GM21737 (cell line): ENCODE measurements at regions not wholly inside any gene's neighbourhood (a gene's known extent, or its start where the extent isn't known, plus 50 kb on each side); places are given as distances from the start of the nearest gene placed in this dataset.
"Not testable (repeated sequence)": the region's sequence is repeated elsewhere in the genome, so short reads cannot be mapped to it uniquely, and the experiment has no call there.

ENCODE experiments used
- ATAC-seq: cut with Tn5 transposase; IDR thresholded peaks from one replicate; pipeline ENCODE4 v1.9.1; 2021; ENCODE audit warnings: mild to moderate bottlenecking, moderate library complexity; ENCODE audit not compliant: unreplicated experiment

GRCh38 chrX:124426288-124427169 lies 80.2 kb downstream of the SH2D1A start:
- ATAC-seq = no peak

DNA sequence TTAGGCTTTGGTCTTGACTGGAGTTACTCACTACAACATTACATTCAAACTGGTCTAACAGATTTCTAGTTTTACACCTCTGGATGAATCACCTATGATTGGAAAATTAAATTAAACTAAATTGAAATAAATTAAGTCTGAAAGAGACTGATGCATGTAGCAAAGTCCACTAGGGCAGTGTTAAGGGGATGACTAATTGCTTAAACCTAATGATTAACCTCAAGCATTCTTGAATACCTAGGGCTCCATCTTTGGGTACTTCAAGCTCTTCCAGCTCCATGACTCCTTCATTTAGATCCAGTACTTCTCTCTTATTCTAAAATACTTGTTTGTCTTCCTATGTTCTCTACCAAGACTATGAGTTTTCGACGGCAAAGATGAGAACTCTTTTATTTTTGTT lies 86.8 kb downstream of the SH2D1A start:
- no peak for ATAC-seq

- ATAC-seq = no peak
Observed at GRCh38 chrX:124435616-124436015, 89.3 kb downstream of the SH2D1A start.

GRCh38 chrX:124440695-124441094 lies 94.3 kb downstream of the SH2D1A start:
- ATAC-seq = no peak

- no peak for ATAC-seq
Observed at GRCh38 chrX:124441971-124442590, 95.7 kb downstream of the SH2D1A start.

- ATAC-seq = no peak
Observed at GRCh38 chrX:124455966-124456365, 109.6 kb downstream of the SH2D1A start.

DNA sequence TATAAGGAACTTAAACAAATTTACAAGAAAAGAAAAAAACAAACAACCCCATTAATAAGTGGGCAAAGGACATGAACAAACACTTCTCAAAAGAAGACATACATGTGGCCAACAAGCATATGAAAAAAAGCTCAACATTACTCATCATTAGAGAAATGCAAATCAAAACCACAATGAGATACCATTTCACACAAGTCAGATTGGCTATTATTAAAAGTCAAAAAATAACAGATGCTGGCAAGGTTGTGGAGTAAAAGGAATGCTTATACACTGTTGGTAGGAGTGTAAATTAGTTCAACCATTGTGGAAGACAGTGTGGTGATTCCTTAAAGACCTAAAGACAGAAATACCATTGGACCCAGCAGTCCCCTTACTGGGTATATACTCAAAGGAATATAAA lies 113.5 kb downstream of the SH2D1A start:
- not testable (repeated sequence) for ATAC-seq

- no peak for ATAC-seq
Observed at GRCh38 chrX:124462931-124463330, 116.6 kb downstream of the SH2D1A start.

DNA sequence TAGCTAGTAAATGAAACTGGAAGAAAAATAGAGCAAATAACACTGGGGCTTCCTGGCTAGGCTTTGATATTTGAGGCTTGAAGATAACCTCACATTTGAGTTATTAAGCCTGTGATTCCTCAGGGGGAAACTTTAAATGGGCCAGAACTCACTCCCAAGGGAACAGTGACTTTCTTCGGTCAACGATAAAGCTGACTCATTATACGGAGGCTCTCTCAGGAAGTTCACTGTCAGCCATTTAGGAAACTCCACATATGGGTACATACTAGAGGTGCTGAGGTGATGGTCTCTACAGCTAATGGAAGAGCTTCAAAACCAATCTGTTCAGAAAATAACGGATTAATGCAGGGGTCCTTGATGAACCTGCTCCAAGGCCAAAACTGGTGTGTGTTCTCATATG lies 120.8 kb downstream of the SH2D1A start:
- ATAC-seq = no peak

- no peak for ATAC-seq
Observed at GRCh38 chrX:124475358-124475757, 129.0 kb downstream of the SH2D1A start.

DNA sequence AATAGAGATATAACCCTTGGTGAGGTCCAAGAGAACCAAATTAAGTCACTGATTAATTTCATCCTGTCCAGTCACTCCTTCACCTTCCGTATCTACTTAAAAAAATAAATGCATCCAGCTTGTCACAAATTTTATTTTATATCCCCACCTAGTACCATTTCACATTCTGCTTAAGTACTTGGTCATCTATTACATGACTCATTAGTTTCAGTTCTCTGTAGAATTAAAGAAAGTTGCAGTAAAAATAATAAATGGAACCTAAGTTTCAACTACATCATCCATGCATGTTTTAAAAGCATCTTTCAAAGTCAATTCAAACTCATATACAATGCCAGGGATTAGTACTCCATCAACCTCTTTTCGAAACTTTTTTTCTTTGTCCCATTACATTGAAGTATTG lies 130.2 kb downstream of the SH2D1A start:
- no peak for ATAC-seq

- ATAC-seq = no peak
Observed at GRCh38 chrX:124478046-124478445, 131.7 kb downstream of the SH2D1A start.

DNA sequence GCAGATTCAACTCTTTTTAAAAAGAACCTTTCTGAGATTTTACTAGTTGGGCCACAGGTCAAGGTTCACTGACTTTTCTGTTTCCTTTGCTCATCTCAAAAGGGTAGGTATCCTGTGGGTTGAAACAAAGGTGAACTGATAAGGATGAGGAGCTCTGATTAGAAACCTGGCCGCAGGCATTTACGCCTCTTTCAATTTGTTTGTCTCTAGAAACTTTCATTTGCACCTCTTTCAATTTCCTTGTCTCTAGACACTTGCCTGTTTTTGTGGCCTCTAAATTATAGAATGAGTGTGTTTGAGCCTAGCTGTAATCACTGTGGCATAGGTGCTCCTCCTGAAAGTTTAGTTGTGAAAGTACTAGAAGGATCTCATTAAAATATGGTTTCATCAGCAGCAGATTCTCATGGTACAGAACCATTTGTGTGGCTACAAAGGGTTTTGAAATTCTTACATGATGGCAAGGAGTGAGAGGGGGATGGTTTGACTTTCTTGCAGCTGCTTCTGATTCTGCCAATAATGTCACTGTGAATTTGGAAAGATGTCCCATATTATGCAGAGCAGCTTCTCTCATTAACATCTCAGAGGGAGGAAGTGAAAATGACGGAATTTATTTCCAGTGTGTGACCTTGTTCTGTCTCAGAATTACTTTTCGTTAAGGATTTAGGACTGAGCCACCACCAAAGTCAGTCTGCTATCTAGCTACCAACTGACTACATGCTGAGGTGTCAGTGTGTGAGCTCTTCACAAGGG lies 142.2 kb downstream of the SH2D1A start:
- no peak for ATAC-seq

DNA sequence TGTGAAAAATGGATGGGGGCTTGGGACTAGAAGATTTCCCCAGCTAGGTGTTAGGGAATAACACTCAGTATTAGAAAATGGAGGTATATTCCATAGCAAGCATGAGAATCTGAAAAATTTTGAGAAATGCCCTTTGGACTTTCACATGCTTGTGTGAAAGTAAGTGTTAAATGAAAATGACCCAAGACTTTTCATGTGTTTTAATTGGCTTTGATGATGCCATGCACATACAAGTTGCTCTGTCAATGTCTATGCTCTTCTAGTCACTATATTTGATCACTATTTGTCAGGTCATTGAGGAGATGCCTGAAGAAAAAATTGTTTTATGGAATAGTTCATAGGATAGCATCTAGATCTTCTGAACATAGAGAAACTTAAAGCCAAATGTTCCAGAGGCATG lies 147.6 kb downstream of the SH2D1A start:
- ATAC-seq = no peak

- ATAC-seq = no peak
Observed at GRCh38 chrX:124497386-124497785, 151.0 kb downstream of the SH2D1A start.

DNA sequence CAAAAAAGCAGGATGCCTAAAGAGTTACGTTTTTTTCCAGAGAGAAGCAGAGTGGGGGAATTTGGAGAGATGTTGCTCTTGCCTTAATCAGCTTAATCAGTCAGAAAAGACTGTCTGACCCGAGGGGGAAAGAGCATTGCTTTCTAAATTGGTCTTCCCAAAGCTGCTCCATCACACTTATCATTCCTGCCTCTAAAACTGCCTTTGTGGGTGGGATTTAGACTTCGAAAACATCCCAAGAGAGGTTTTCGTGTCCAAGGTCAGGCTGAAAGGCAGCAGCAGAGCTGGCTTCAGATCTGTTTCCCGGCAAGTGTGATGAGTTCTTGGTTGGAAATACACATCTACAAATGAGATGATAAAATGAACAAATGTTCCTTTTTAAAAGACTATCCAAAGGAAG lies 155.2 kb downstream of the SH2D1A start:
- no peak for ATAC-seq

- no peak for ATAC-seq
Observed at GRCh38 chrX:124502166-124502565, 155.8 kb downstream of the SH2D1A start.

- no peak for ATAC-seq
Observed at GRCh38 chrX:124502599-124502998, 156.2 kb downstream of the SH2D1A start.

DNA sequence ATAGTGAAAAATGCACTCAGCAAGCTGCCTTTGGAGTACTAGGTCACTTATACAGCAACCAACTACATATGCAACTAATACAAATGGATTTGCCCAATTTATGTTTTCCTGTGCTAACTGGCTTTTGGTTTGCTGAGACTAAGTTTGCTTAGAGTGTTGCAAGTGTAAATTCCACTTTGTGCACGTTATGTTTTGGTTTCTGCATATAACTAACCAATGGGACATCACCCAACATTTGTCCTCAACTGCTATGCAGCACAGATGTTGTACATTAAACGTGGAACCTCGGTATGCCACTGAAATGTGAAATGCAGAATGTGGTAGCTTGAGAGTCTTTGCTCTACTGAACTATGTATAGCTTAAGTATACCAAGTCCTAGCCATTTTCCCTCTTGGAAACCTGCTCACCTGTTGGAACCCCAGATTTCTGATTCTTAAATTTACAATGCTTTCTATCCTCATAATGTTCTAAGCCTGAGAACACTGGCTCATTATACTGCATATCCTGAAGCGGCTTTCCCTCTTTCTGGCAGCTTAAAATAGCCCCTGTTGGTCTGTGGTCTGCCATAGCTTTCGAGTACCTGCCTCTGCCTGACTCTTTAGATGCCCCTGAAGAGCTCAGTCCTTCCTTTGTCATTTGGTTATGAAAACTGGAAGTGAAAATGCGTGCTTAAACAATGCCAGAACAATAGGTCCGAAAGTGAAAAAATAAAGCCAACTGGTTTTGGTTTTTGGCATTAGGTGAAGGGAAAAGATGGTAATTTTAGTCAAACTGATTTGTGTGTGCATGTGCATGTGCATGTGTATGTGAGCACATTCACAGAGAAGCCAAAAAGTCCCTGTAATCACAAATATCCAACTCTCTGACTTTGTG lies 158.0 kb downstream of the SH2D1A start:
- peak; percentile 78 for ATAC-seq

DNA sequence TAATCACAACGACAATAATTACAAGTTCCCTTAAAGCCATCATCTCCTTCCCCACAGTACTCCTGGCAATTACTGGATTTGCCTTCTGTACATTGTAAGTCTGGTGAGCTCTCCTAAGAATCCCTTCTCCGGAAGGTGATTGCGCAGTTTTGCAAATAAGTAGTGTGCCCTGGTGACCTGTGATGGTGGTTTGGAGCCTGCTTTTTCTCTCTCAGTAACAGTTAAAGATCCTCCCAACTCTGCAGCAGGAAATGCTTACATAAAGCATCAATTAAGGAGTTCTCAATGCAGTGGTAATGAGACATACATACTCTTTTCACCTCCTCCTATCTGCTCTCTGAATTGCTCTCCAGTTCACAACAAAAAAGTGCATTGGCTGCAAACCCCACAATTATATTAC lies 159.7 kb downstream of the SH2D1A start:
- ATAC-seq = no peak

DNA sequence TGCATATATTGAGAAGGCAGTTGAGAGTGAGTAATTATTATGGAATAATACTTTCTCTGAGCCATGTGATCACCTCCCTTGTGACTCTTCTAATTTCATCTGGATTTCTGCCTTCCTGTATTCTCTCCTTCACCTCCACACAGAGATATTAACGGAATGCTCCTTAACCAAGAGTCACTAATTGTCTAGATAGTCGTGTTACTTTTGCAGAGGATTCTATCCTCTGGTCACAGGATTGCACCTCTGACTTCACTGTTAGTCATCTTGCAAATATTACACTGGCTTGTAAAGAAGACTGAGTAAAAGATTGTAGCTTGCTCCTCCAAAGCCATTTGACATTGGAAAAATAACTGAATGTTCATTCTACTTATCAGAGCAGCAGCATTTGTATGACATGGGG lies 160.9 kb downstream of the SH2D1A start:
- no peak for ATAC-seq
